Stimulated activated CD4-positive, alpha-beta T cell treated with anti-CD3 and anti-CD28 coated beads, Interleukin-12 subunit alpha, Interleukin-12 subunit beta, amount 100 ng/mL, for 24 hours (primary cell): ENCODE measurements at regions not wholly inside any gene's neighbourhood (a gene's known extent, or its start where the extent isn't known, plus 50 kb on each side); places are given as distances from the start of the nearest gene placed in this dataset.

Experiments
- DNase-seq, 2 experiments: peaks; one replicate each; pipeline ENCODE4 v3.0.0-alpha.2; 2020; ENCODE audit warnings: low read depth in 2 of 2

- no peak for DNase-seq
Observed at GRCh38 chr2:121961761-121962160, 206.3 kb downstream of the TSN start.

- DNase-seq: no peak
Observed at GRCh38 chr2:121965661-121966060, 210.2 kb downstream of the TSN start.

GRCh38 chr2:121966663-121967062, 211.2 kb downstream of the TSN start:
- no peak for DNase-seq

GRCh38 chr2:121969166-121969565, 213.7 kb downstream of the TSN start:
- no peak for DNase-seq

- no peak for DNase-seq
Observed at GRCh38 chr2:121969766-121970639, 214.6 kb downstream of the TSN start.

- no peak for DNase-seq
Observed at GRCh38 chr2:121972203-121972602, 216.8 kb downstream of the TSN start.

- peak in 1 of 2 experiments; percentile 4 for DNase-seq
Observed at GRCh38 chr2:121974897-121975661, 219.6 kb downstream of the TSN start.

- DNase-seq: no peak
Observed at GRCh38 chr2:121976926-121977325, 221.5 kb downstream of the TSN start.

GRCh38 chr2:121977326-121977725, 221.9 kb downstream of the TSN start:
- DNase-seq: no peak

GRCh38 chr2:121992700-121993099, 237.2 kb downstream of the TSN start:
- DNase-seq: no peak

- DNase-seq: no peak
Observed at GRCh38 chr2:121993682-121994081, 238.2 kb downstream of the TSN start.

- DNase-seq: no peak
Observed at GRCh38 chr2:121994238-121995206, 239.1 kb downstream of the TSN start.

GRCh38 chr2:121998751-121999150, 243.3 kb downstream of the TSN start:
- no peak for DNase-seq

GRCh38 chr2:121999264-121999663, 243.8 kb downstream of the TSN start:
- no peak for DNase-seq

- DNase-seq: no peak
Observed at GRCh38 chr2:122000556-122001340, 245.3 kb downstream of the TSN start.

- DNase-seq: no peak
Observed at GRCh38 chr2:122001441-122001874, 246.0 kb downstream of the TSN start.

- DNase-seq: no peak
Observed at GRCh38 chr2:122003196-122003940, 247.9 kb downstream of the TSN start.

GRCh38 chr2:122007126-122007525, 251.7 kb downstream of the TSN start:
- no peak for DNase-seq

GRCh38 chr2:122007577-122007976, 252.1 kb downstream of the TSN start:
- no peak for DNase-seq

GRCh38 chr2:122009561-122009960, 254.1 kb downstream of the TSN start:
- no peak for DNase-seq
